Heart right ventricle (tissue), 16 donors: ENCODE measurements at regions not wholly inside any gene's neighbourhood (a gene's known extent, or its start where the extent isn't known, plus 50 kb on each side); places are given as distances from the start of the nearest gene placed in this dataset.

Experiments
- ATAC-seq, 8 donors: fragments of 200-7000 bp; cut with Tn5 transposase; one replicate each; pipeline ENCODE4 v1.9.1; 2020; ENCODE audit warnings: mild to moderate bottlenecking in 8 of 8, moderate library complexity in 8 of 8, moderate number of reproducible peaks in 1 of 8
- DNase-seq, 2 donors: peaks; one replicate each; pipeline ENCODE4 v3.0.0-alpha.2; 2020
- H3K27ac ChIP-seq, 10 donors: fragments of 200-600 bp; sonication (generic) in 2 of 10; one replicate each; pipeline versions ENCODE4 v1.5.0 to v1.8.0; 2020 to 2022; ENCODE audit warnings: mild to moderate bottlenecking in 3 of 10
- H3K27me3 ChIP-seq, 7 donors: fragments of 200-600 bp; one replicate each; pipeline ENCODE4 v1.8.0; 2021 to 2022; ENCODE audit warnings: mild to moderate bottlenecking in 2 of 7
- H3K36me3 ChIP-seq, 9 donors: fragments of 200-600 bp; sonication (generic) in 1 of 9; one replicate each; pipeline versions ENCODE4 v1.5.0 to v1.8.0; 2020 to 2022; ENCODE audit warnings: mild to moderate bottlenecking in 2 of 9
- H3K4me1 ChIP-seq, 9 donors: fragments of 200-600 bp; sonication (generic) in 1 of 9; one replicate each; pipeline versions ENCODE4 v1.5.0 to v1.8.0; 2020 to 2022; ENCODE audit warnings: mild to moderate bottlenecking in 4 of 9
- H3K4me3 ChIP-seq, 10 donors: fragments of 200-600 bp; sonication (generic) in 2 of 10; one replicate each; pipeline versions ENCODE4 v1.5.0 to v1.8.0; 2020 to 2022; ENCODE audit warnings: mild to moderate bottlenecking in 7 of 10, moderate library complexity in 2 of 10
- H3K9me3 ChIP-seq, 11 donors: fragments of 200-600 bp in 10 of 11; sonication (generic) in 2 of 11; one replicate each; pipeline versions ENCODE4 v1.5.0 to v1.8.0; 2013 to 2022; ENCODE audit warnings: mild to moderate bottlenecking in 2 of 11, control low read depth in 1 of 11, moderate library complexity in 1 of 11
- WGBS, 2 donors: extraction: QIAGEN DNeasy Blood & Tissue Kit; methylation state at CpG; one replicate each; pipeline ENCODE4 v1.1.7; 2013; ENCODE audit warnings: inconsistent platforms in 1 of 2; 5-methylcytosine and 5-hydroxymethylcytosine counted together
- intact Hi-C, 10 donors: fragments of 100-400 bp; cut with DNase I; formaldehyde crosslinking; loops; one replicate each; pipeline versions ENCODE4 v1.11.1 to v1.14.2; 2022
- TF ChIP-seq, protein P1 (sequence below), 9 donors: fragments of 200-600 bp; sonication (generic) in 2 of 9; IDR thresholded peaks; one replicate each; pipeline versions ENCODE4 v1.5.0 to v1.8.0; 2021 to 2022; ENCODE audit warnings: antibody characterized with exemption in 9 of 9, mild to moderate bottlenecking in 5 of 9, moderate library complexity in 1 of 9
- donor health status: Arrhythmogenic right ventricular cardiomyopathy.
- donor health status: ischemic (EF 13 %, LVEDD 7.1; RV severe dilation, severe dysfunction).
- donor health status: healthy with polysubstance abuse.
- donor health status: DM: no; HTN: yes; CAD: no.
- donor health status: DM: no; HTN: no; CAD: no.
- donor health status: ischemic (EF 25% LVEDD 6.9; RV normal size, moderate dysfunction).
- donor health status: ischemic (EF 25% LVEDD 5.7; RV mildly dilated, moderate dysfunction).
- donor health status: healthy.
- donor health status: DM: yes; HTN: yes; CAD: no.
- donor health status: Ischemic cardiomyopathy.
- donor health status: ischemic (EF 35%, LVEDD 5.7; RV mildly dilated, moderate dysfunction).
- donor health status: nonischemic (EF 11% LVEDD 7.7; RV severe dilation, severe dysfunction).
- donor health status: DM: yes; HTN: yes; CAD: no.
- donor health status: PGD.
- donor health status: ischemic (EF 29% LVEDD 5.4; RV normal size, mild dysfunction).
- donor health status: nonischemic (EF 23%, LVEDD 6.1; RV moderate dilation, normal function).

DNA sequence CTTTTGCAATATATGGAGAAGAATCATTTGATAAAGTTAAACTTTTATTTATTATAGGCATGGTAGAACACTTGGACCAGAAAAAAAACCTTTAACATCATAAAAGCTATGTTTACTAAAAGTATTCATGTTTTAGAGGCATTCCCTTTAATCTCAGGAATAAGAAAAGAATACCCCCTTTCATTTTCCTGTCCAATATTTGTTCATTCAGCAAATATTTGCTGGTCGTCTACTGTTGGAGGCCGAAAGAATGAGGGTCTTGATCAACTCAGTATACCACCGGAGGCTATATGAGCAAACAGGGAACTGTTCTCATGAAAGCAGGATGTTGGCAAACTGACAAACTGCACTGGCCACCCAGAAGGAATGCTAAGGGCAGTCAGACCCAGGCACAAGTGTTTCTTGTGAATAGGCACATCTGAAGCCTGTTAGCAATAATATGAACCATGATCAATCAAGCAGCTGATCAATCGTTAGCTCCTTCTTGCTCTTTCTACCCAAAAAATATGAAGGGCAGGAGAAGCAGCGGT lies 480.8 kb upstream of the FAT1 start:
- no peak for ATAC-seq
- TF ChIP-seq, protein P1, sequence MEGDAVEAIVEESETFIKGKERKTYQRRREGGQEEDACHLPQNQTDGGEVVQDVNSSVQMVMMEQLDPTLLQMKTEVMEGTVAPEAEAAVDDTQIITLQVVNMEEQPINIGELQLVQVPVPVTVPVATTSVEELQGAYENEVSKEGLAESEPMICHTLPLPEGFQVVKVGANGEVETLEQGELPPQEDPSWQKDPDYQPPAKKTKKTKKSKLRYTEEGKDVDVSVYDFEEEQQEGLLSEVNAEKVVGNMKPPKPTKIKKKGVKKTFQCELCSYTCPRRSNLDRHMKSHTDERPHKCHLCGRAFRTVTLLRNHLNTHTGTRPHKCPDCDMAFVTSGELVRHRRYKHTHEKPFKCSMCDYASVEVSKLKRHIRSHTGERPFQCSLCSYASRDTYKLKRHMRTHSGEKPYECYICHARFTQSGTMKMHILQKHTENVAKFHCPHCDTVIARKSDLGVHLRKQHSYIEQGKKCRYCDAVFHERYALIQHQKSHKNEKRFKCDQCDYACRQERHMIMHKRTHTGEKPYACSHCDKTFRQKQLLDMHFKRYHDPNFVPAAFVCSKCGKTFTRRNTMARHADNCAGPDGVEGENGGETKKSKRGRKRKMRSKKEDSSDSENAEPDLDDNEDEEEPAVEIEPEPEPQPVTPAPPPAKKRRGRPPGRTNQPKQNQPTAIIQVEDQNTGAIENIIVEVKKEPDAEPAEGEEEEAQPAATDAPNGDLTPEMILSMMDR (IDR thresholded peaks at IDR 0.05): no peak
- Histone ChIP-seq H3K4me3 (no peak overlapping the region), H3K27ac (no peak overlapping the region), H3K36me3 (no peaks in the 10 kb centered on the region), H3K4me1 (no peaks in the 10 kb centered on the region), H3K27me3 (no peaks in the 10 kb centered on the region), H3K9me3 (peaks cover 0 to 42% (median 8%) of the 10 kb centered on the region in 11 donors)
- 74 to 75% methylated on average over 5 of the region's 5 CpGs for WGBS, 2 donors
- intact Hi-C loops: no loop called here
- no peak for DNase-seq

DNA sequence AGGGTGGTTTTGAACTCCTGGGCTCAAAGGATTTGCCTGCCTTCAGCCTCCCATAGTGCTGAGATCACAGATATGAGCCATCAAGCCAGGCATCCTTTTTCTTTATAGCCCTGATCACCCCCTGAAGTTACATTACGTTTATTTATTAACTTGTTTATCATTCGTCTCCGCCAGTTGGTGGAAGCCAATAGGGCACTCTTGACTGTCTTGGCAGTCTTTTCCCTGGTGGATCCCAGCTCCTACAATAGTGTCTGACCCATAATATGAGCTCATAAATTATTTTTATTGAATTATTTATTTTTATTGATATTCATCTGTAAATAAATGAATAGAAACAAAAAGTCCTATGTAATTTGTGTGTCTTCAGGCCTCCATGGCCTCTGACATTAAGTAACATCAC lies 484.3 kb upstream of the FAT1 start:
- DNase-seq: no peak
- Histone ChIP-seq H3K36me3 (no peaks in the 10 kb centered on the region), H3K9me3 (peaks cover 0 to 36% (median 5%) of the 10 kb centered on the region in 11 donors), H3K4me1 (no peaks in the 10 kb centered on the region), H3K27ac (no peak overlapping the region), H3K4me3 (no peak overlapping the region), H3K27me3 (no peaks in the 10 kb centered on the region)
- WGBS, 2 donors: 88 to 92% methylated on average over 3 of the region's 3 CpGs
- intact Hi-C loops: no loop called here
- ATAC-seq: no peak
- TF ChIP-seq, protein P1 (IDR thresholded peaks at IDR 0.05): no peak

DNA sequence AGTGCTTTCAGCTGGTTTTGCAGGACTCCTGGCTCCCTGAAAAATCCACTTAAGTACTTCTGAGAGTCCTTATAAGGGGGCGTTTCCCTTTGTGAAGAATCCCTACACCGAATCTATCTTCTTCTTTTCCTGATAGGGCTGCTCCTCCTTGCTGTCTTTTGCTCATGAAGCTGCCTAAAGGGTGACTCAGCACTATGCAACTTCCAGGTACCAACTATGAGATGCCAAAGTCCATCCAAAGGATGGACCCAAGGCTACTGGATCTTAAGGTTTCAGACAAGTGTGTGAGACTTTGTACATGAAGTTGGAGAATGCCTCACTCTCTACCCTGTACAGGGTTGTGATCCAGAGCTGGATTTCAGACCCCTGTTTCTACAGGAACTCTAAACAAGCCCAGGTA lies 485.0 kb upstream of the FAT1 start:
- Histone ChIP-seq H3K4me1 (no peaks in the 10 kb centered on the region), H3K27me3 (no peaks in the 10 kb centered on the region), H3K27ac (no peak overlapping the region), H3K4me3 (no peak overlapping the region), H3K9me3 (peaks cover 0 to 36% (median 5%) of the 10 kb centered on the region in 11 donors), H3K36me3 (no peaks in the 10 kb centered on the region)
- intact Hi-C loops: no loop called here
- 60 to 76% methylated on average over 2 of the region's 2 CpGs for WGBS, 2 donors
- DNase-seq: no peak
- TF ChIP-seq, protein P1 (IDR thresholded peaks at IDR 0.05): no peak
- no peak for ATAC-seq

DNA sequence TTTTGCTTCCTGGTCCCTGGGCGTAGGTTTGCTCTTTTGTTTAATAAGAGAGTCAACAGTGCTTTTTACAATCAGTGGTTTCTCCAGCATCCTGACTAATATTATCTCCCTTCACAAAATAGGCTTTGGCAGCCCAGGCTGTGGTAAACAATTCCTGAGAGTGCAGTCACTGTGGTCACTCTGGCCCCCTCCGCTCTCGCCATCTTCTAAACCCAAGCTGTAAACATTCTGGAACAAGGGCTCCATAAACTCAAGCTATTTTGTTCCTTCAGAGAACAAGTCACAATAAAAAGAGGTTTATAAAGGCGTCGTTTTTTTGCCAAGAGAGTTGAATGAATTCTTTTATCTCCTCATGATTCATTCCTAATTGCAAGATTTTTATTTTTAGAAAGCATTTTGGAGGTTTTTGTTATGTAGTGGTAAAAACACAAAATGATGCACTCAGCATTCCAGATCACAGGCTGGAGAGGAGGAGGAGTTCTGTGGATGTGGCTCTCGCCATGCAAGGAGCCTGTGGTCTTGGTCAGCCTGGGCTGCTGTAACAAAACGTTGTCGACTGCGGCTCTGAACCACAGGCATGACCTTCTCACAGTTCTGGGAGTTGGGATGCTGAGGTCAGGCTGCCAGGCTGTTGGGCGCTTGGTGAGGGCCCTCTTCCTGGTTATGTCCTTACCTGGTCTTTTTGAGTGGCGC lies 486.4 kb upstream of the FAT1 start:
- intact Hi-C loops: no loop called here
- Histone ChIP-seq H3K4me1 (no peaks in the 10 kb centered on the region), H3K27ac (no peak overlapping the region), H3K9me3 (peaks cover 0 to 31% (median 5%) of the 10 kb centered on the region in 11 donors), H3K36me3 (no peaks in the 10 kb centered on the region), H3K27me3 (no peaks in the 10 kb centered on the region), H3K4me3 (no peak overlapping the region)
- ATAC-seq (no peak), DNase-seq (no peak)
- WGBS, 2 donors: 79 to 87% methylated on average over 11 of the region's 11 CpGs
- TF ChIP-seq, protein P1 (IDR thresholded peaks at IDR 0.05): no peak
